ENCODE measurements at regions not wholly inside any gene's neighbourhood (a gene's known extent, or its start where the extent isn't known, plus 50 kb on each side); places are given as distances from the start of the nearest gene placed in this dataset.
"Not testable (repeated sequence)": the region's sequence is repeated elsewhere in the genome, so short reads cannot be mapped to it uniquely, and the experiment has no call there.

GRCh38 chr5:68070591-68071281 is 144.8 kb upstream of the PIK3R1 start:
- DNase-seq (ENCODE audit: low read depth) = no peak
- TF ChIP-seq CTCF (IDR thresholded peaks at IDR 0.05; ENCODE audit: low read length, missing control alignments) = no peak
- no peak overlapping the region for H3K4me3 ChIP-seq (replicated peaks; ENCODE audit: low read depth, low read length)

- no peak for TF ChIP-seq CTCF (IDR thresholded peaks at IDR 0.05; ENCODE audit: low read length, missing control alignments)
- H3K4me3 ChIP-seq (replicated peaks; ENCODE audit: low read depth, low read length) = no peak overlapping the region
- no peak for DNase-seq (ENCODE audit: low read depth)
These were observed 147.5 kb upstream of the PIK3R1 start for GRCh38 chr5:68067976-68068603.

GRCh38 chr5:68067291-68067690 is 148.3 kb upstream of the PIK3R1 start:
- no peak overlapping the region for H3K4me3 ChIP-seq (replicated peaks; ENCODE audit: low read depth, low read length)
- TF ChIP-seq CTCF (IDR thresholded peaks at IDR 0.05; ENCODE audit: low read length, missing control alignments) = no peak
- peak; percentile 31 for DNase-seq (ENCODE audit: low read depth)

GRCh38 chr5:68066277-68066955 is 149.1 kb upstream of the PIK3R1 start:
- no peak for DNase-seq (ENCODE audit: low read depth)
- TF ChIP-seq CTCF (IDR thresholded peaks at IDR 0.05; ENCODE audit: low read length, missing control alignments) = no peak
- no peak overlapping the region for H3K4me3 ChIP-seq (replicated peaks; ENCODE audit: low read depth, low read length)

GRCh38 chr5:68065321-68065720 is 150.2 kb upstream of the PIK3R1 start:
- not testable (repeated sequence) for DNase-seq (ENCODE audit: low read depth); H3K4me3 ChIP-seq (replicated peaks; ENCODE audit: low read depth, low read length)

GRCh38 chr5:68060382-68060781 is 155.2 kb upstream of the PIK3R1 start:
- peak; percentile 25 for DNase-seq (ENCODE audit: low read depth)
- TF ChIP-seq CTCF (IDR thresholded peaks at IDR 0.05; ENCODE audit: low read length, missing control alignments) = no peak
- H3K4me3 ChIP-seq (replicated peaks; ENCODE audit: low read depth, low read length) = no peak overlapping the region

- H3K4me3 ChIP-seq (replicated peaks; ENCODE audit: low read depth, low read length) = no peak overlapping the region
- DNase-seq (ENCODE audit: low read depth) = no peak
- TF ChIP-seq CTCF (IDR thresholded peaks at IDR 0.05; ENCODE audit: low read length, missing control alignments) = no peak
These were observed 158.4 kb upstream of the PIK3R1 start for GRCh38 chr5:68057191-68057590.
